ENCODE measurements at regions not wholly inside any gene's neighbourhood (a gene's known extent, or its start where the extent isn't known, plus 50 kb on each side); places are given as distances from the start of the nearest gene placed in this dataset.
"Not testable (repeated sequence)": the region's sequence is repeated elsewhere in the genome, so short reads cannot be mapped to it uniquely, and the experiment has no call there.

DNA sequence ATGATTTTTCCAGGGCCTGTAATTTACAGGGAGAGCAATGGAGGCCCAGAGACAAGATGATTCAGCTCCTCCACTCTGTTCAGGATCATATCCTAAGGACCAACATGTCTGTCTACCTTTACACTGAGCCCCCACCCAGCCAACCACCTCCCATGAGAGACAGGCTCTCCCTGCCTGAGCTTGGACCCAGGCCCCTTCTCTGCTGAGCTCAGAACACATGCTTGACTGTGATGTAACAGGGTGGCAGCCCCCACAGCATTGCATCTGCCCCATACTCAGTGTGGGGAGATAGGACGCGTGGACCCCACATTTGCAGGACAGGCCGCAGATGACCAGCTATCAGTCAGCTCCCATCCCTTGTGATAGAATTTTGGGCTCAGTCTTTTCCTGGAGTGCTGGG, 313.9 kb downstream of the ADGRD1 start:
- Histone ChIP-seq H3K27ac (ENCODE audit: low read depth, low read length, poor library complexity, severe bottlenecking) (no peak overlapping the region), H3K4me3 (ENCODE audit: low read depth, low read length, poor library complexity, severe bottlenecking) (no peak overlapping the region), H3K4me1 (ENCODE audit: insufficient read depth, low read length, poor library complexity, severe bottlenecking) (no peaks in the 10 kb centered on the region), H3K27me3 (replicated peaks; ENCODE audit: insufficient read depth, low read depth, low read length, poor library complexity) (peaks cover 6% of the 10 kb centered on the region), H3K36me3 (ENCODE audit: insufficient read depth, low read length, poor library complexity, severe bottlenecking) (no peaks in the 10 kb centered on the region), H3K9me3 (ENCODE audit: low read depth, low read length, poor library complexity, severe bottlenecking) (no peaks in the 10 kb centered on the region)
- intact Hi-C loops (cut with micrococcal nuclease; ENCODE audit: unreplicated experiment) = no loop called here
- BruUV-seq (replicated peaks) = no TSS peak
- no peak for DNase-seq (ENCODE audit: low spot score)
- CTCF ChIA-PET = no interaction called here
- TF ChIP-seq EZH2 (IDR thresholded peaks at IDR 0.05; ENCODE audit: borderline replicate concordance, low read depth, low read length, poor library complexity, severe bottlenecking) = no peak
- TF ChIP-seq, protein P1, sequence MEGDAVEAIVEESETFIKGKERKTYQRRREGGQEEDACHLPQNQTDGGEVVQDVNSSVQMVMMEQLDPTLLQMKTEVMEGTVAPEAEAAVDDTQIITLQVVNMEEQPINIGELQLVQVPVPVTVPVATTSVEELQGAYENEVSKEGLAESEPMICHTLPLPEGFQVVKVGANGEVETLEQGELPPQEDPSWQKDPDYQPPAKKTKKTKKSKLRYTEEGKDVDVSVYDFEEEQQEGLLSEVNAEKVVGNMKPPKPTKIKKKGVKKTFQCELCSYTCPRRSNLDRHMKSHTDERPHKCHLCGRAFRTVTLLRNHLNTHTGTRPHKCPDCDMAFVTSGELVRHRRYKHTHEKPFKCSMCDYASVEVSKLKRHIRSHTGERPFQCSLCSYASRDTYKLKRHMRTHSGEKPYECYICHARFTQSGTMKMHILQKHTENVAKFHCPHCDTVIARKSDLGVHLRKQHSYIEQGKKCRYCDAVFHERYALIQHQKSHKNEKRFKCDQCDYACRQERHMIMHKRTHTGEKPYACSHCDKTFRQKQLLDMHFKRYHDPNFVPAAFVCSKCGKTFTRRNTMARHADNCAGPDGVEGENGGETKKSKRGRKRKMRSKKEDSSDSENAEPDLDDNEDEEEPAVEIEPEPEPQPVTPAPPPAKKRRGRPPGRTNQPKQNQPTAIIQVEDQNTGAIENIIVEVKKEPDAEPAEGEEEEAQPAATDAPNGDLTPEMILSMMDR (conservative IDR thresholded peaks at IDR 0.05; ENCODE audit: low read depth, low read length) = no peak
- POLR2A ChIA-PET (ENCODE audit: low non-redundant PET) = no interaction called here

DNA sequence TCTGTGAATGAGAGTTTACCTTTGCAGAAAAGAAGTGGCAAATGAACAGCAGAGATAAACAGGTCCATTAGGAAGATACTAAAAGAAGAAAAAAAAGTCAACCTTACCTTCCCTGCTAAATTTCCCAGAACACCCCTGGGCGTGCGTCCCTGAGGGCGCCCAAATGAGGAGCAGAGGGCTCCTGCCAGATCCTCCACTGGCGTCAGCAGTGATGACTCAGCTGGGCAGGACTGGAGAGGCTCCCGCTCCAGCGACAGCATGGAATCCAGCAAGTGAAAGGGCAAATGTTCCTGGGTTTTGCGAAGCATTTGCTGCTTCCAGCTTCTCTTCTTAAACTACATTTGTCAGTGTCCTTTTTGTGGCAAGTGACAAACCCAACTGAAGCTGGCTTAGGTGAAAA, 314.4 kb downstream of the ADGRD1 start:
- DNase-seq (ENCODE audit: low spot score); H3K36me3 ChIP-seq (ENCODE audit: insufficient read depth, low read length, poor library complexity, severe bottlenecking); H3K4me1 ChIP-seq (ENCODE audit: insufficient read depth, low read length, poor library complexity, severe bottlenecking); H3K4me3 ChIP-seq (ENCODE audit: low read depth, low read length, poor library complexity, severe bottlenecking); CTCF ChIA-PET; H3K9me3 ChIP-seq (ENCODE audit: low read depth, low read length, poor library complexity, severe bottlenecking); POLR2A ChIA-PET (ENCODE audit: low non-redundant PET); H3K27me3 ChIP-seq (replicated peaks; ENCODE audit: insufficient read depth, low read depth, low read length, poor library complexity); intact Hi-C loops (cut with micrococcal nuclease; ENCODE audit: unreplicated experiment); BruUV-seq (replicated peaks); H3K27ac ChIP-seq (ENCODE audit: low read depth, low read length, poor library complexity, severe bottlenecking): not testable (repeated sequence)

- POLR2A ChIA-PET (ENCODE audit: low non-redundant PET); CTCF ChIA-PET; H3K4me1 ChIP-seq (ENCODE audit: insufficient read depth, low read length, poor library complexity, severe bottlenecking); H3K4me3 ChIP-seq (ENCODE audit: low read depth, low read length, poor library complexity, severe bottlenecking); BruUV-seq (replicated peaks); H3K9me3 ChIP-seq (ENCODE audit: low read depth, low read length, poor library complexity, severe bottlenecking); H3K27ac ChIP-seq (ENCODE audit: low read depth, low read length, poor library complexity, severe bottlenecking); DNase-seq (ENCODE audit: low spot score); H3K27me3 ChIP-seq (replicated peaks; ENCODE audit: insufficient read depth, low read depth, low read length, poor library complexity); H3K36me3 ChIP-seq (ENCODE audit: insufficient read depth, low read length, poor library complexity, severe bottlenecking); intact Hi-C loops (cut with micrococcal nuclease; ENCODE audit: unreplicated experiment): not testable (repeated sequence)
Measured at GRCh38 chr12:131268571-131268970, 314.9 kb downstream of the ADGRD1 start.

- Histone ChIP-seq H3K36me3 (ENCODE audit: insufficient read depth, low read length, poor library complexity, severe bottlenecking) (no peaks in the 10 kb centered on the region), H3K4me3 (ENCODE audit: low read depth, low read length, poor library complexity, severe bottlenecking) (no peak overlapping the region), H3K27me3 (replicated peaks; ENCODE audit: insufficient read depth, low read depth, low read length, poor library complexity) (peaks cover 2% of the 10 kb centered on the region), H3K9me3 (ENCODE audit: low read depth, low read length, poor library complexity, severe bottlenecking) (no peaks in the 10 kb centered on the region), H3K27ac (ENCODE audit: low read depth, low read length, poor library complexity, severe bottlenecking) (no peak overlapping the region), H3K4me1 (ENCODE audit: insufficient read depth, low read length, poor library complexity, severe bottlenecking) (no peaks in the 10 kb centered on the region)
- DNase-seq (ENCODE audit: low spot score) = no peak
- TF ChIP-seq, protein P1 (conservative IDR thresholded peaks at IDR 0.05; ENCODE audit: low read depth, low read length) = no peak
- no peak for TF ChIP-seq EZH2 (IDR thresholded peaks at IDR 0.05; ENCODE audit: borderline replicate concordance, low read depth, low read length, poor library complexity, severe bottlenecking)
- intact Hi-C loops (cut with micrococcal nuclease; ENCODE audit: unreplicated experiment) = no loop called here
- ChIA-PET CTCF (no interaction called here), POLR2A (ENCODE audit: low non-redundant PET) (no interaction called here)
- BruUV-seq (replicated peaks) = no TSS peak
Measured at GRCh38 chr12:131269551-131269950, 315.8 kb downstream of the ADGRD1 start.

GRCh38 chr12:131269977-131270376, 316.3 kb downstream of the ADGRD1 start:
- H3K9me3 ChIP-seq (ENCODE audit: low read depth, low read length, poor library complexity, severe bottlenecking); POLR2A ChIA-PET (ENCODE audit: low non-redundant PET); DNase-seq (ENCODE audit: low spot score): not testable (repeated sequence)

More at GRCh38 chr12:131269977-131270376, 316.3 kb downstream of the ADGRD1 start:
- H3K27me3 ChIP-seq (replicated peaks; ENCODE audit: insufficient read depth, low read depth, low read length, poor library complexity); CTCF ChIA-PET; BruUV-seq (replicated peaks); H3K36me3 ChIP-seq (ENCODE audit: insufficient read depth, low read length, poor library complexity, severe bottlenecking); H3K4me3 ChIP-seq (ENCODE audit: low read depth, low read length, poor library complexity, severe bottlenecking); intact Hi-C loops (cut with micrococcal nuclease; ENCODE audit: unreplicated experiment); H3K4me1 ChIP-seq (ENCODE audit: insufficient read depth, low read length, poor library complexity, severe bottlenecking); H3K27ac ChIP-seq (ENCODE audit: low read depth, low read length, poor library complexity, severe bottlenecking): not testable (repeated sequence)
